ENCODE measurements at regions not wholly inside any gene's neighbourhood (a gene's known extent, or its start where the extent isn't known, plus 50 kb on each side); places are given as distances from the start of the nearest gene placed in this dataset.

GRCh38 chr17:77862890-77863813 lies 95.4 kb upstream of the TNRC6C start:
- no peak for ATAC-seq

GRCh38 chr17:77863814-77864161 lies 94.7 kb upstream of the TNRC6C start:
- ATAC-seq: peak in 1 of 2 donors; percentile 49

- no peak for ATAC-seq
Observed at GRCh38 chr17:77864234-77865111, 94.0 kb upstream of the TNRC6C start.

- no peak for ATAC-seq
Observed at GRCh38 chr17:77865112-77865611, 93.3 kb upstream of the TNRC6C start.

- ATAC-seq: no peak
Observed at GRCh38 chr17:77865716-77866115, 92.8 kb upstream of the TNRC6C start.

GRCh38 chr17:77867308-77867781 lies 91.2 kb upstream of the TNRC6C start:
- ATAC-seq: peak in 1 of 2 donors; percentile 31

- ATAC-seq: no peak
Observed at GRCh38 chr17:77867976-77868713, 90.4 kb upstream of the TNRC6C start.

- no peak for ATAC-seq
Observed at GRCh38 chr17:77869041-77869599, 89.4 kb upstream of the TNRC6C start.

- ATAC-seq: peak; percentile 44 to 49
Observed at GRCh38 chr17:77869665-77870132, 88.8 kb upstream of the TNRC6C start.

GRCh38 chr17:77872199-77872598 lies 86.3 kb upstream of the TNRC6C start:
- no peak for ATAC-seq

GRCh38 chr17:77872714-77873499 lies 85.6 kb upstream of the TNRC6C start:
- no peak for ATAC-seq

- ATAC-seq: no peak
Observed at GRCh38 chr17:77873500-77874302, 84.8 kb upstream of the TNRC6C start.

- no peak for ATAC-seq
Observed at GRCh38 chr17:77874303-77875050, 84.0 kb upstream of the TNRC6C start.

- no peak for ATAC-seq
Observed at GRCh38 chr17:77875051-77875780, 83.3 kb upstream of the TNRC6C start.

GRCh38 chr17:77875881-77876509 lies 82.5 kb upstream of the TNRC6C start:
- peak; percentile 71 to 79 for ATAC-seq

GRCh38 chr17:77877036-77877435 lies 81.5 kb upstream of the TNRC6C start:
- no peak for ATAC-seq

GRCh38 chr17:77877646-77878355 lies 80.7 kb upstream of the TNRC6C start:
- no peak for ATAC-seq

All from activated CD4-positive, CD25-positive, alpha-beta regulatory T cell treated with anti-CD3 and anti-CD28 coated beads, Interleukin-2, amount 50 U/mL, for 24 hours (primary cell).